ENCODE measurements at regions not wholly inside any gene's neighbourhood (a gene's known extent, or its start where the extent isn't known, plus 50 kb on each side); places are given as distances from the start of the nearest gene placed in this dataset.

DNA sequence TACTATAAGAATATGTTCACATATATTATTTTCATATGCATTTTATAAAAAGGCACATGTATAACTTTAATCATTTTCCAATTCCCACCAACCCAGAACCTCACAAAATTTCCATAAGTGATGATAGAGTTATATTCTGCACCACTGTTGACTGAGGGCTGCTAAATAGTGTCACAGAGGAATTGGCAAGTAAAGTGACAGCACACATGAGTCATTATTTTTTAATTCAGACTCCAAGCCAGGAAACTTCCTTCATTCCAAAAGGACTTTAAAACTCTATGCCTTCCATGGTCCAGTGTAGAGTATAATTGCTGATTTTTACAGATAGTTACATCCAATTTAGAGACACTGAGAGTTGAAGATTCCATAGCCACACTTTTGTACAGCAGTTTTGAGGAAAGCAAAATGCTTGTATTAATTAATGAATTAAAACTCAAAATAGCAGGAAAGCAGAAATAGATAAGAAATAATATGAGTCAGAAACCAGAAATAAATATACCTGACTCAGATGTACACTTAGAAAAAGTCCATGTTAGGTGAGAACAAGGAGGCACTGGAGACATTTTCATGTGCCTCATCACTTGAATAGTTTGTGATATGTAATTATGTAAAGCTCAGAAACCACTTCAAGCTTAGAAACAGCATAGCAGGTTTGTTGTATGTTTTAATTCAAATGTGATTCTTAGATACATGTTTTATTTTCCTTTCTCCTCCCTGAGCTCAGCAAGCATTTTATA is 425.2 kb upstream of the OPRM1 start:
- TF ChIP-seq, protein P1, sequence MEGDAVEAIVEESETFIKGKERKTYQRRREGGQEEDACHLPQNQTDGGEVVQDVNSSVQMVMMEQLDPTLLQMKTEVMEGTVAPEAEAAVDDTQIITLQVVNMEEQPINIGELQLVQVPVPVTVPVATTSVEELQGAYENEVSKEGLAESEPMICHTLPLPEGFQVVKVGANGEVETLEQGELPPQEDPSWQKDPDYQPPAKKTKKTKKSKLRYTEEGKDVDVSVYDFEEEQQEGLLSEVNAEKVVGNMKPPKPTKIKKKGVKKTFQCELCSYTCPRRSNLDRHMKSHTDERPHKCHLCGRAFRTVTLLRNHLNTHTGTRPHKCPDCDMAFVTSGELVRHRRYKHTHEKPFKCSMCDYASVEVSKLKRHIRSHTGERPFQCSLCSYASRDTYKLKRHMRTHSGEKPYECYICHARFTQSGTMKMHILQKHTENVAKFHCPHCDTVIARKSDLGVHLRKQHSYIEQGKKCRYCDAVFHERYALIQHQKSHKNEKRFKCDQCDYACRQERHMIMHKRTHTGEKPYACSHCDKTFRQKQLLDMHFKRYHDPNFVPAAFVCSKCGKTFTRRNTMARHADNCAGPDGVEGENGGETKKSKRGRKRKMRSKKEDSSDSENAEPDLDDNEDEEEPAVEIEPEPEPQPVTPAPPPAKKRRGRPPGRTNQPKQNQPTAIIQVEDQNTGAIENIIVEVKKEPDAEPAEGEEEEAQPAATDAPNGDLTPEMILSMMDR (IDR thresholded peaks at IDR 0.05), result no peak
- no peak for TF ChIP-seq POLR2A (IDR thresholded peaks at IDR 0.05)
